ENCODE measurements at regions not wholly inside any gene's neighbourhood (a gene's known extent, or its start where the extent isn't known, plus 50 kb on each side); places are given as distances from the start of the nearest gene placed in this dataset.

DNA sequence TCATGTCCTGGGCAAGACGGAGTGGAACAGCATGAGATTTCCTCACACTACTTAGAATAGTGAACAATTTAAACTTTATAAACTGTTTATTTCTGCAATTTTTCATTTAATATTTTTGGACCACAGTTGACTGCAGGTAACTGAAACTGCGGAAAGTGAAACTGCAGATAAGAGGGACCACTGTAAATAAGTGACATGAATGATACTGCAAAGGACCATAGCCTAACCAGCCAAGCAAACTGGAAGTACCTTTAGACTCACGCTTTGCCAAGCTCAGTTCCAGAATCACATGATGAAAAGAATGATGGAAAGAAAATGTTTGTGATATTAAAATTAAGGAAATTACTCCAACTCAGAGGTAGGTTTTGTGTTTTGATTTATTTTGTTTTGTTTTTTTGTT, 94.6 kb upstream of the ITGA4 start:
- Histone ChIP-seq H3K4me2 (no peak overlapping the region), H3K9me3 (ENCODE audit: low read depth) (no peaks in the 10 kb centered on the region), H3K27me3 (no peaks in the 10 kb centered on the region), H2AFZ (no peak overlapping the region), H3K4me1 (ENCODE audit: insufficient read depth) (no peaks in the 10 kb centered on the region), H4K20me1 (ENCODE audit: insufficient read depth, poor library complexity, severe bottlenecking) (no peaks in the 10 kb centered on the region), H3K27ac (no peak overlapping the region), H3K36me3 (replicated peaks; ENCODE audit: insufficient read depth, low read depth) (no peaks in the 10 kb centered on the region), H3K4me3 (no peak overlapping the region), H3K9me2 (replicated peaks; ENCODE audit: insufficient read depth) (no peaks in the 10 kb centered on the region), H3K79me2 (no peaks in the 10 kb centered on the region)
- 86% methylated on average over 3 of the region's 3 CpGs for WGBS (ENCODE audit: low lambda C conversion rate, missing lambda C conversion rate)
- TF ChIP-seq EZH2 (IDR thresholded peaks at IDR 0.05; ENCODE audit: borderline replicate concordance) = no peak
- TF ChIP-seq, protein P1, sequence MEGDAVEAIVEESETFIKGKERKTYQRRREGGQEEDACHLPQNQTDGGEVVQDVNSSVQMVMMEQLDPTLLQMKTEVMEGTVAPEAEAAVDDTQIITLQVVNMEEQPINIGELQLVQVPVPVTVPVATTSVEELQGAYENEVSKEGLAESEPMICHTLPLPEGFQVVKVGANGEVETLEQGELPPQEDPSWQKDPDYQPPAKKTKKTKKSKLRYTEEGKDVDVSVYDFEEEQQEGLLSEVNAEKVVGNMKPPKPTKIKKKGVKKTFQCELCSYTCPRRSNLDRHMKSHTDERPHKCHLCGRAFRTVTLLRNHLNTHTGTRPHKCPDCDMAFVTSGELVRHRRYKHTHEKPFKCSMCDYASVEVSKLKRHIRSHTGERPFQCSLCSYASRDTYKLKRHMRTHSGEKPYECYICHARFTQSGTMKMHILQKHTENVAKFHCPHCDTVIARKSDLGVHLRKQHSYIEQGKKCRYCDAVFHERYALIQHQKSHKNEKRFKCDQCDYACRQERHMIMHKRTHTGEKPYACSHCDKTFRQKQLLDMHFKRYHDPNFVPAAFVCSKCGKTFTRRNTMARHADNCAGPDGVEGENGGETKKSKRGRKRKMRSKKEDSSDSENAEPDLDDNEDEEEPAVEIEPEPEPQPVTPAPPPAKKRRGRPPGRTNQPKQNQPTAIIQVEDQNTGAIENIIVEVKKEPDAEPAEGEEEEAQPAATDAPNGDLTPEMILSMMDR (IDR thresholded peaks at IDR 0.05; ENCODE audit: poor library complexity) = no peak
- no peak for TF ChIP-seq EZH2phosphoT487 (IDR thresholded peaks at IDR 0.05; ENCODE audit: low read depth, severe bottlenecking, unreplicated experiment)
- DNase-seq (ENCODE audit: low spot score) = no peak

DNA sequence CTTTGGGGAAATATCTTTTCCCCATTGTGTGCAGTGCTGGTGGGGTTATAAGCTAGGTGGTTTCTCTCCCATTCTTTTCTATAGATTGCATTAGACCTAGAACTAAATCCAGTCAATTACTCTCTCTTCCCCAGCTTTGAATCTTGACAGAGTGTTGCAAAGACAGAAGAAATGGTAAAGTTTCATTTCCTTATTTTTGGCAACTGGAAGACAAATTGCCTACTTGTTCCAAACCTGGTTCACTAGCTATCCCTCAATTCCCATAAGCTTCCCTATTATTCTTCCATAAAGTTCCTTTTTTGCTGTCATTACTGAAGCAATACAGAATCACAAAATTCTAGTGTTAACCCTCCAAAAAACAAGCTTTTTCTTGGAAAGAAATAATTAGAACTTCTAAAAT, 94.0 kb upstream of the ITGA4 start:
- Histone ChIP-seq H3K9me3 (ENCODE audit: low read depth) (no peaks in the 10 kb centered on the region), H3K4me1 (ENCODE audit: insufficient read depth) (no peaks in the 10 kb centered on the region), H3K9me2 (replicated peaks; ENCODE audit: insufficient read depth) (no peaks in the 10 kb centered on the region), H3K79me2 (no peaks in the 10 kb centered on the region), H3K4me2 (no peak overlapping the region), H3K36me3 (replicated peaks; ENCODE audit: insufficient read depth, low read depth) (no peaks in the 10 kb centered on the region), H4K20me1 (ENCODE audit: insufficient read depth, poor library complexity, severe bottlenecking) (no peaks in the 10 kb centered on the region), H3K4me3 (no peak overlapping the region), H3K27ac (no peak overlapping the region), H3K27me3 (no peaks in the 10 kb centered on the region), H2AFZ (no peak overlapping the region)
- TF ChIP-seq EZH2 (IDR thresholded peaks at IDR 0.05; ENCODE audit: borderline replicate concordance) (no peak), EZH2phosphoT487 (IDR thresholded peaks at IDR 0.05; ENCODE audit: low read depth, severe bottlenecking, unreplicated experiment) (no peak)
- TF ChIP-seq, protein P1 (IDR thresholded peaks at IDR 0.05; ENCODE audit: poor library complexity) = no peak
- no peak for DNase-seq (ENCODE audit: low spot score)

- DNase-seq (ENCODE audit: low spot score) = peak; percentile 19
- no peak overlapping the region for H2AFZ ChIP-seq
- no peaks in the 10 kb centered on the region for H3K27me3 ChIP-seq
- H3K9me2 ChIP-seq (replicated peaks; ENCODE audit: insufficient read depth) = no peaks in the 10 kb centered on the region
- H3K9me3 ChIP-seq (ENCODE audit: low read depth) = no peaks in the 10 kb centered on the region
- no peaks in the 10 kb centered on the region for H3K79me2 ChIP-seq
- no peaks in the 10 kb centered on the region for H3K36me3 ChIP-seq (replicated peaks; ENCODE audit: insufficient read depth, low read depth)
- TF ChIP-seq EZH2phosphoT487 (IDR thresholded peaks at IDR 0.05; ENCODE audit: low read depth, severe bottlenecking, unreplicated experiment) = no peak
- TF ChIP-seq EZH2 (IDR thresholded peaks at IDR 0.05; ENCODE audit: borderline replicate concordance) = no peak
- TF ChIP-seq, protein P1 (IDR thresholded peaks at IDR 0.05; ENCODE audit: poor library complexity) = no peak
- H3K4me2 ChIP-seq = no peak overlapping the region
- no peaks in the 10 kb centered on the region for H3K4me1 ChIP-seq (ENCODE audit: insufficient read depth)
- no peaks in the 10 kb centered on the region for H4K20me1 ChIP-seq (ENCODE audit: insufficient read depth, poor library complexity, severe bottlenecking)
- H3K4me3 ChIP-seq = no peak overlapping the region
- 70% methylated on average over 8 of the region's 8 CpGs for WGBS (ENCODE audit: low lambda C conversion rate, missing lambda C conversion rate)
- H3K27ac ChIP-seq = peak overlapping the region; percentile 7
Observed at GRCh38 chr2:181364492-181365170, 92.6 kb upstream of the ITGA4 start.

Measured in hepatocyte (in vitro differentiated cells).